Endothelial cell of umbilical vein (primary cell): ENCODE measurements at regions not wholly inside any gene's neighbourhood (a gene's known extent, or its start where the extent isn't known, plus 50 kb on each side); places are given as distances from the start of the nearest gene placed in this dataset.

Source experiments
- CTCF ChIP-seq, 2 donors: IDR thresholded peaks; 1 replicate in 1 of 2; 2 replicates in 1 of 2; pipeline ENCODE4 v1.5.1; 2011; ENCODE audit warnings: low read length in 2 of 2, mild to moderate bottlenecking in 2 of 2, moderate library complexity in 2 of 2, control low read depth in 1 of 2, inconsistent platforms in 1 of 2, low read depth in 1 of 2; ENCODE audit not compliant: insufficient read depth in 1 of 2; ENCODE audit errors: extremely low read depth in 1 of 2
- POLR2A ChIP-seq: IDR thresholded peaks from 2 replicates; pipeline ENCODE4 v1.6.1; 2012; ENCODE audit warnings: low read depth, mild to moderate bottlenecking, control low read depth, low read length

DNA sequence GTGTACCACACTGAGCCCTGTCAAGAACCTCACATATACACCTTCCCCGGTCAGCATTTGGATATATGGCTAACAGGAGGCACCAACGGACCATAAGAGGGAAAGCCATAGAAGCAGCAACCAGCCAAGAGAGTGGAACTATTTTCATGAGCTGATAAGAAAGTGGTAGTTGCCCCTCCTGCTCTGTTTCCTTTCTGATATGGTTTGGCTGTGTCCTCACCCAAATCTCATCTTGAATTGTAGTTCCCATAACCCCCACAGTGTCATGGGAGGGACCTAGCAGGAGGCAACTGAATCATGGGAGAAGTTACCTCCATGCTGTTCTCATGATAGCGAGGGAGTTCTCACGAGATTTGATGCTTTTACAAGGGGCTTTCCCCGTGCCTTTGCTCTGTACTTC, 366.1 kb upstream of the DAB1 start:
- TF ChIP-seq CTCF (IDR thresholded peaks at IDR 0.05; ENCODE audit: extremely low read depth in 1 of 2, insufficient read depth in 1 of 2, low read depth in 1 of 2, low read length in 2 of 2) = no peak
- no peak for TF ChIP-seq POLR2A
